K562 (cell line): ENCODE measurements at regions not wholly inside any gene's neighbourhood (a gene's known extent, or its start where the extent isn't known, plus 50 kb on each side); places are given as distances from the start of the nearest gene placed in this dataset.

Source experiments
- CBX1 ChIP-seq: sonication (generic); IDR thresholded peaks from 2 replicates; pipeline ENCODE4 v1.6.1; 2016; ENCODE audit warnings: antibody characterized with exemption, low read depth, mild to moderate bottlenecking
- HDAC8 ChIP-seq: fragments of 450-650 bp; IDR thresholded peaks from 2 replicates; pipeline ENCODE4 v1.6.1; 2016; ENCODE audit warnings: mild to moderate bottlenecking, missing genetic modification characterization, moderate library complexity, missing compliant biosample characterization
- HNRNPK ChIP-seq: fragments of 200-400 bp; formaldehyde crosslinking; IDR thresholded peaks from one replicate; pipeline ENCODE4 v1.6.1; 2018; ENCODE audit warnings: mild to moderate bottlenecking, low read depth, low read length; ENCODE audit not compliant: poor library complexity, severe bottlenecking
- MAFG ChIP-seq: fragments of 450-650 bp; conservative IDR thresholded peaks from 2 replicates; pipeline ENCODE4 v1.6.1; 2016; ENCODE audit warnings: missing genetic modification characterization, missing compliant biosample characterization
- MTA2 ChIP-seq: fragments of 450-650 bp; IDR thresholded peaks from 2 replicates; pipeline ENCODE4 v1.6.1; 2016; ENCODE audit warnings: low read depth
- MYC ChIP-seq, 2 experiments: fragments of 250-450 bp in 1 of 2; sonication (Bioruptor Pico) in 1 of 2; IDR thresholded peaks; 2 replicates each; pipeline versions ENCODE4 v1.5.1 to v1.6.1; 2012 to 2021; ENCODE audit warnings: low read depth in 2 of 2, borderline replicate concordance in 1 of 2, improper control_type of control experiment in 1 of 2, low read length in 1 of 2, mild to moderate bottlenecking in 1 of 2, moderate library complexity in 1 of 2
- NFIC ChIP-seq: fragments of 450-650 bp; IDR thresholded peaks from 2 replicates; pipeline ENCODE4 v1.6.1; 2017; ENCODE audit warnings: mild to moderate bottlenecking, inconsistent platforms
- ZNF324 ChIP-seq: fragments of 250-450 bp; sonication (Bioruptor Pico); IDR thresholded peaks from 2 replicates; pipeline ENCODE4 v1.4.0; 2020; ENCODE audit warnings: mild to moderate bottlenecking
- ZNF717 ChIP-seq: fragments of 250-450 bp; sonication (Bioruptor Pico); IDR thresholded peaks from 2 replicates; pipeline ENCODE4 v1.5.0; 2021
- TF ChIP-seq, protein P1 (sequence below): IDR thresholded peaks from 3 replicates; pipeline ENCODE4 v1.6.1; 2011; ENCODE audit warnings: borderline replicate concordance, mild to moderate bottlenecking; ENCODE audit not compliant: insufficient read length, insufficient read depth
- TF ChIP-seq, protein P2 (sequence below), 2 experiments: fragments of 450-650 bp; IDR thresholded peaks; 2 replicates each; pipeline ENCODE4 v1.6.1; 2018; ENCODE audit warnings: mild to moderate bottlenecking in 2 of 2, low read depth in 1 of 2; ENCODE audit not compliant: partially characterized antibody in 2 of 2
- TF ChIP-seq, protein P3 (sequence below), 2 experiments: fragments of 150-350 bp in 1 of 2; IDR thresholded peaks; 2 replicates each; pipeline ENCODE4 v1.6.1; 2012 to 2016; ENCODE audit warnings: low read depth in 2 of 2, low read length in 2 of 2, mild to moderate bottlenecking in 1 of 2, moderate library complexity in 1 of 2
- TF ChIP-seq, protein P4 (sequence below), 2 experiments: fragments of 450-650 bp in 1 of 2; sonication (generic) in 1 of 2; formaldehyde crosslinking; conservative IDR thresholded peaks; 2 replicates each; pipeline versions ENCODE4 v1.4.0 to v1.8.1; 2020 to 2022; ENCODE audit warnings: mild to moderate bottlenecking in 1 of 2, missing genetic modification reagents in 1 of 2

DNA sequence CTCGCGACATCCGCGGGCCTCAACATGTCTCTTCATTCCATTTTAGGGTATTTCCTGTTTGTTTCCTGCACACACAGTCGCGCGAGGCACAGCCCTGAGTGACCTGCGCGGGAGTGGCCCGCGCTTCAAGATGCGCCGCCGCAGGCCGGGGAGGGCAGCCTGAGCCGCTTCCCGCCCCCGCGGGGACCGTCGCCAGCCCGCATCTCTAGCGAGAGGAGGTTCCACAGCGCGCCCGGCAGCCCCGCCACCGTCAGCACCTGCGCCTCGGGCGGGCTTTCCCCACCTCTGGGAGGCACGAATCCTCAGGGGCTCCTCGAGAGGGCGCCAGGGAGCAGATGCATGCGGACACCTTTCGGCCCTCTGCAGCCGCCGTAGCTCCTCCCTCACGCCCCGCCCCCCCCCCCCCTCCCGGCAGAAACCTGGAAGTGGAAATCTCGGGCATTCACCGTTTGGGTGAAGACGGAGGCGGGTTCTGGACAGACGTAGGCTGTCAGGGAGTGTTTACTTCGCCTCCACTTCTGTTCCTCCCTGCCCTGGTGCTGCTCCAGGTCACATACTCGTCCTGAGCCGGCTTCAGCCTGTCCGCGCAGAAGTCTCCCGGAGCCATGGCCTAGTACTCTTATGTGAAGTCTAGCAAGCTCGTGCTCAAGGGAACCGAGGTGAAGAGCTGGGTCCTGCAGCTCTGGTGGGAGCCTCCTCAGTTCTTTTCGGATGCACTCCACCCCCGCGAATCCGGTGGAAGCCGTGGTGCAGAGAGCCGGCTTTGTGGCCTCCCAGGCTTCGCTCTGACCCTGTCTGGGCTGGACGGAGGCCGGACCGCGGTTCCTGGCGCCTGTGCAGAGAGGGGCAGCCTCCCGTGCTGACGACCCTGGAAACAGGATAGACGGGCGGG is 880.5 kb upstream of the DEFB115 start (continued):
- TF ChIP-seq, protein P1, sequence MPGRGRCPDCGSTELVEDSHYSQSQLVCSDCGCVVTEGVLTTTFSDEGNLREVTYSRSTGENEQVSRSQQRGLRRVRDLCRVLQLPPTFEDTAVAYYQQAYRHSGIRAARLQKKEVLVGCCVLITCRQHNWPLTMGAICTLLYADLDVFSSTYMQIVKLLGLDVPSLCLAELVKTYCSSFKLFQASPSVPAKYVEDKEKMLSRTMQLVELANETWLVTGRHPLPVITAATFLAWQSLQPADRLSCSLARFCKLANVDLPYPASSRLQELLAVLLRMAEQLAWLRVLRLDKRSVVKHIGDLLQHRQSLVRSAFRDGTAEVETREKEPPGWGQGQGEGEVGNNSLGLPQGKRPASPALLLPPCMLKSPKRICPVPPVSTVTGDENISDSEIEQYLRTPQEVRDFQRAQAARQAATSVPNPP, result no peak
- TF ChIP-seq, protein P2, sequence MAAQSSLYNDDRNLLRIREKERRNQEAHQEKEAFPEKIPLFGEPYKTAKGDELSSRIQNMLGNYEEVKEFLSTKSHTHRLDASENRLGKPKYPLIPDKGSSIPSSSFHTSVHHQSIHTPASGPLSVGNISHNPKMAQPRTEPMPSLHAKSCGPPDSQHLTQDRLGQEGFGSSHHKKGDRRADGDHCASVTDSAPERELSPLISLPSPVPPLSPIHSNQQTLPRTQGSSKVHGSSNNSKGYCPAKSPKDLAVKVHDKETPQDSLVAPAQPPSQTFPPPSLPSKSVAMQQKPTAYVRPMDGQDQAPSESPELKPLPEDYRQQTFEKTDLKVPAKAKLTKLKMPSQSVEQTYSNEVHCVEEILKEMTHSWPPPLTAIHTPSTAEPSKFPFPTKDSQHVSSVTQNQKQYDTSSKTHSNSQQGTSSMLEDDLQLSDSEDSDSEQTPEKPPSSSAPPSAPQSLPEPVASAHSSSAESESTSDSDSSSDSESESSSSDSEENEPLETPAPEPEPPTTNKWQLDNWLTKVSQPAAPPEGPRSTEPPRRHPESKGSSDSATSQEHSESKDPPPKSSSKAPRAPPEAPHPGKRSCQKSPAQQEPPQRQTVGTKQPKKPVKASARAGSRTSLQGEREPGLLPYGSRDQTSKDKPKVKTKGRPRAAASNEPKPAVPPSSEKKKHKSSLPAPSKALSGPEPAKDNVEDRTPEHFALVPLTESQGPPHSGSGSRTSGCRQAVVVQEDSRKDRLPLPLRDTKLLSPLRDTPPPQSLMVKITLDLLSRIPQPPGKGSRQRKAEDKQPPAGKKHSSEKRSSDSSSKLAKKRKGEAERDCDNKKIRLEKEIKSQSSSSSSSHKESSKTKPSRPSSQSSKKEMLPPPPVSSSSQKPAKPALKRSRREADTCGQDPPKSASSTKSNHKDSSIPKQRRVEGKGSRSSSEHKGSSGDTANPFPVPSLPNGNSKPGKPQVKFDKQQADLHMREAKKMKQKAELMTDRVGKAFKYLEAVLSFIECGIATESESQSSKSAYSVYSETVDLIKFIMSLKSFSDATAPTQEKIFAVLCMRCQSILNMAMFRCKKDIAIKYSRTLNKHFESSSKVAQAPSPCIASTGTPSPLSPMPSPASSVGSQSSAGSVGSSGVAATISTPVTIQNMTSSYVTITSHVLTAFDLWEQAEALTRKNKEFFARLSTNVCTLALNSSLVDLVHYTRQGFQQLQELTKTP (IDR thresholded peaks at IDR 0.05; ENCODE audit: low read depth in 1 of 2, partially characterized antibody in 2 of 2), result no peak
- no peak for TF ChIP-seq MAFG
- TF ChIP-seq HNRNPK, result no peak
- TF ChIP-seq, protein P3, sequence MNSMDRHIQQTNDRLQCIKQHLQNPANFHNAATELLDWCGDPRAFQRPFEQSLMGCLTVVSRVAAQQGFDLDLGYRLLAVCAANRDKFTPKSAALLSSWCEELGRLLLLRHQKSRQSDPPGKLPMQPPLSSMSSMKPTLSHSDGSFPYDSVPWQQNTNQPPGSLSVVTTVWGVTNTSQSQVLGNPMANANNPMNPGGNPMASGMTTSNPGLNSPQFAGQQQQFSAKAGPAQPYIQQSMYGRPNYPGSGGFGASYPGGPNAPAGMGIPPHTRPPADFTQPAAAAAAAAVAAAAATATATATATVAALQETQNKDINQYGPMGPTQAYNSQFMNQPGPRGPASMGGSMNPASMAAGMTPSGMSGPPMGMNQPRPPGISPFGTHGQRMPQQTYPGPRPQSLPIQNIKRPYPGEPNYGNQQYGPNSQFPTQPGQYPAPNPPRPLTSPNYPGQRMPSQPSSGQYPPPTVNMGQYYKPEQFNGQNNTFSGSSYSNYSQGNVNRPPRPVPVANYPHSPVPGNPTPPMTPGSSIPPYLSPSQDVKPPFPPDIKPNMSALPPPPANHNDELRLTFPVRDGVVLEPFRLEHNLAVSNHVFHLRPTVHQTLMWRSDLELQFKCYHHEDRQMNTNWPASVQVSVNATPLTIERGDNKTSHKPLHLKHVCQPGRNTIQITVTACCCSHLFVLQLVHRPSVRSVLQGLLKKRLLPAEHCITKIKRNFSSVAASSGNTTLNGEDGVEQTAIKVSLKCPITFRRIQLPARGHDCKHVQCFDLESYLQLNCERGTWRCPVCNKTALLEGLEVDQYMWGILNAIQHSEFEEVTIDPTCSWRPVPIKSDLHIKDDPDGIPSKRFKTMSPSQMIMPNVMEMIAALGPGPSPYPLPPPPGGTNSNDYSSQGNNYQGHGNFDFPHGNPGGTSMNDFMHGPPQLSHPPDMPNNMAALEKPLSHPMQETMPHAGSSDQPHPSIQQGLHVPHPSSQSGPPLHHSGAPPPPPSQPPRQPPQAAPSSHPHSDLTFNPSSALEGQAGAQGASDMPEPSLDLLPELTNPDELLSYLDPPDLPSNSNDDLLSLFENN (IDR thresholded peaks at IDR 0.05; ENCODE audit: low read depth in 2 of 2, low read length in 2 of 2), result peak in 1 of 2 experiments; percentile 11; a peak in 1 of 4 replicates
- TF ChIP-seq NFIC, result peak; percentile 22; the same call in 1 of the 2 replicates
- TF ChIP-seq, protein P4, sequence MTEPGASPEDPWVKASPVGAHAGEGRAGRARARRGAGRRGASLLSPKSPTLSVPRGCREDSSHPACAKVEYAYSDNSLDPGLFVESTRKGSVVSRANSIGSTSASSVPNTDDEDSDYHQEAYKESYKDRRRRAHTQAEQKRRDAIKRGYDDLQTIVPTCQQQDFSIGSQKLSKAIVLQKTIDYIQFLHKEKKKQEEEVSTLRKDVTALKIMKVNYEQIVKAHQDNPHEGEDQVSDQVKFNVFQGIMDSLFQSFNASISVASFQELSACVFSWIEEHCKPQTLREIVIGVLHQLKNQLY (CRISPR knock-in tag; conservative IDR thresholded peaks at IDR 0.05), result no peak
- no peak for TF ChIP-seq MTA2
- peak; percentile 86; the same call in 1 of the 2 replicates for TF ChIP-seq CBX1
- peak; percentile 53 for TF ChIP-seq MYC (IDR thresholded peaks at IDR 0.05; ENCODE audit: low read depth, low read length)
- TF ChIP-seq MYC (CRISPR knock-in tag; IDR thresholded peaks at IDR 0.05; ENCODE audit: borderline replicate concordance, low read depth), result no peak
- TF ChIP-seq ZNF324, result no peak
- no peak for TF ChIP-seq ZNF717 (CRISPR knock-in tag)
- TF ChIP-seq HDAC8, result no peak
